ENCODE measurements at regions not wholly inside any gene's neighbourhood (a gene's known extent, or its start where the extent isn't known, plus 50 kb on each side); places are given as distances from the start of the nearest gene placed in this dataset.

DNA sequence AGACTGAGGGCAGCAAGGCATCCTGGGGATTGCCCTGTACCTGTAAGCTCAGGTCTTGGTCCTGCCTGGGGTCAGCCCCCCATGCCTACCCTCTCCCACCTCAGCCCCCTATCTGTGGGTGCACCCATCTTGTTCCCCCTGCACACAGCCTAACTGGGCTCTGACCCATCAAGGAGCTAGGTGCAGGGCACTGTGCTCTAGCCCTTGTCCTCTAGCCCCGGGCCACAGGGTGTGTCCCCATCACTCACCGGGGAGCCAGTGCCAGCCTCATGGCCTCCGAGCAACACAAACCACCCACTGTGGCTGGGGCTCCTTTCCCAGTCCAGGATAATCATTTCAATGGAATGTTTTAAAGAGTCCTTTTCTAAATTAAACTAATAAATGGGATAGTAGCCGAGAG, 293.9 kb upstream of the PLET1 start:
- TF ChIP-seq SIN3A (IDR thresholded peaks at IDR 0.05; ENCODE audit: borderline replicate concordance, insufficient read depth, low read length) (no peak), POLR2AphosphoS5 (IDR thresholded peaks at IDR 0.05; ENCODE audit: low read depth, low read length) (no peak)
